ENCODE measurements at regions not wholly inside any gene's neighbourhood (a gene's known extent, or its start where the extent isn't known, plus 50 kb on each side); places are given as distances from the start of the nearest gene placed in this dataset.

- no peak overlapping the region for H2AFZ ChIP-seq (ENCODE audit: control insufficient read depth, low read length)
- H3K9me1 ChIP-seq (ENCODE audit: control insufficient read depth, extremely low read depth, insufficient read depth, low read length), result no peaks in the 10 kb centered on the region
- H3K9ac ChIP-seq (ENCODE audit: control insufficient read depth, extremely low read depth, insufficient read depth, low read length), result no peak overlapping the region
- TF ChIP-seq EZH2 (IDR thresholded peaks at IDR 0.05; ENCODE audit: low read length) (no peak), CTCF (optimal IDR thresholded peaks at IDR 0.05 in 1 of 3, IDR thresholded peaks at IDR 0.05 in 1 of 3, conservative IDR thresholded peaks at IDR 0.05 in 1 of 3; ENCODE audit: extremely low read depth in 1 of 3, insufficient read depth in 2 of 3, low read length in 3 of 3) (no peak)
- H3K4me2 ChIP-seq (ENCODE audit: control insufficient read depth, extremely low read depth, insufficient read depth, low read depth, low read length), result no peak overlapping the region
- H3K79me2 ChIP-seq (ENCODE audit: control insufficient read depth, insufficient read depth, low read length), result no peaks in the 10 kb centered on the region
- DNase-seq (ENCODE audit: low read depth, low spot score) (no peak), FAIRE-seq (peak; percentile 51)
- H3K27me3 ChIP-seq (ENCODE audit: control insufficient read depth, extremely low read depth, insufficient read depth, low read length), result no peaks in the 10 kb centered on the region
- H3K4me1 ChIP-seq (ENCODE audit: control insufficient read depth, extremely low read depth, insufficient read depth, low read length), result no peaks in the 10 kb centered on the region
- H3K36me3 ChIP-seq (ENCODE audit: control insufficient read depth in 2 of 2, extremely low read depth in 1 of 2, insufficient read depth in 2 of 2, low read length in 2 of 2), result no peaks in the 10 kb centered on the region
- H3K27ac ChIP-seq (ENCODE audit: control insufficient read depth, insufficient read depth, low read length), result no peak overlapping the region
- dilution Hi-C loops (cut with MboI; ENCODE audit: extremely low pct_ligation_motif_present, low sequenced_read_pairs), result no loop called here
- H4K20me1 ChIP-seq (ENCODE audit: control insufficient read depth, extremely low read depth, insufficient read depth, low read length), result no peaks in the 10 kb centered on the region
- H3K9me3 ChIP-seq (ENCODE audit: control insufficient read depth, low read depth, low read length), result no peaks in the 10 kb centered on the region
- no peak overlapping the region for H3K4me3 ChIP-seq (ENCODE audit: control insufficient read depth in 2 of 3, extremely low read depth in 1 of 3, insufficient read depth in 2 of 3, low read depth in 1 of 3, low read length in 3 of 3)
Observed at GRCh38 chr5:67364381-67364970, 167.9 kb upstream of the CD180 start.

- H3K9me3 ChIP-seq (ENCODE audit: control insufficient read depth, low read depth, low read length), result no peaks in the 10 kb centered on the region
- H3K4me3 ChIP-seq (ENCODE audit: control insufficient read depth in 2 of 3, extremely low read depth in 1 of 3, insufficient read depth in 2 of 3, low read depth in 1 of 3, low read length in 3 of 3), result no peak overlapping the region
- H3K36me3 ChIP-seq (ENCODE audit: control insufficient read depth in 2 of 2, extremely low read depth in 1 of 2, insufficient read depth in 2 of 2, low read length in 2 of 2), result no peaks in the 10 kb centered on the region
- no peak overlapping the region for H2AFZ ChIP-seq (ENCODE audit: control insufficient read depth, low read length)
- TF ChIP-seq EZH2 (IDR thresholded peaks at IDR 0.05; ENCODE audit: low read length), result no peak
- TF ChIP-seq CTCF (optimal IDR thresholded peaks at IDR 0.05 in 1 of 3, IDR thresholded peaks at IDR 0.05 in 1 of 3, conservative IDR thresholded peaks at IDR 0.05 in 1 of 3; ENCODE audit: extremely low read depth in 1 of 3, insufficient read depth in 2 of 3, low read length in 3 of 3), result no peak
- H3K27ac ChIP-seq (ENCODE audit: control insufficient read depth, insufficient read depth, low read length), result no peak overlapping the region
- H3K4me2 ChIP-seq (ENCODE audit: control insufficient read depth, extremely low read depth, insufficient read depth, low read depth, low read length), result no peak overlapping the region
- dilution Hi-C loops (cut with MboI; ENCODE audit: extremely low pct_ligation_motif_present, low sequenced_read_pairs), result no loop called here
- no peak for FAIRE-seq
- H3K79me2 ChIP-seq (ENCODE audit: control insufficient read depth, insufficient read depth, low read length), result no peaks in the 10 kb centered on the region
- H3K27me3 ChIP-seq (ENCODE audit: control insufficient read depth, extremely low read depth, insufficient read depth, low read length), result no peaks in the 10 kb centered on the region
- no peaks in the 10 kb centered on the region for H3K9me1 ChIP-seq (ENCODE audit: control insufficient read depth, extremely low read depth, insufficient read depth, low read length)
- no peaks in the 10 kb centered on the region for H3K4me1 ChIP-seq (ENCODE audit: control insufficient read depth, extremely low read depth, insufficient read depth, low read length)
- H3K9ac ChIP-seq (ENCODE audit: control insufficient read depth, extremely low read depth, insufficient read depth, low read length), result no peak overlapping the region
- DNase-seq (ENCODE audit: low read depth, low spot score), result no peak
- no peaks in the 10 kb centered on the region for H4K20me1 ChIP-seq (ENCODE audit: control insufficient read depth, extremely low read depth, insufficient read depth, low read length)
Observed at GRCh38 chr5:67363963-67364362, 167.4 kb upstream of the CD180 start.
